Spleen (tissue), 7 donors: ENCODE measurements at regions not wholly inside any gene's neighbourhood (a gene's known extent, or its start where the extent isn't known, plus 50 kb on each side); places are given as distances from the start of the nearest gene placed in this dataset.

Experiments
- CTCF ChIP-seq, 11 experiments: fragments of 200-600 bp in 7 of 11; fragments of 450-650 bp in 4 of 11; sonication (generic) in 4 of 11; IDR thresholded peaks in 8 of 11; conservative IDR thresholded peaks in 3 of 11; 1 replicate in 7 of 11; 2 replicates in 4 of 11; pipeline versions ENCODE4 v1.4.0 to v1.8.0; 2016 to 2021; ENCODE audit warnings: antibody characterized with exemption in 11 of 11, inconsistent platforms in 4 of 11, mild to moderate bottlenecking in 1 of 11
- POLR2A ChIP-seq, 3 donors: fragments of 450-650 bp; IDR thresholded peaks; one replicate each; pipeline ENCODE4 v1.5.1; 2017; ENCODE audit warnings: antibody characterized with exemption in 3 of 3, mild to moderate bottlenecking in 1 of 3
- POLR2AphosphoS5 ChIP-seq, 3 donors: sonication (generic); formaldehyde crosslinking; IDR thresholded peaks; one replicate each; pipeline ENCODE4 v1.5.1; 2017; ENCODE audit warnings: antibody characterized with exemption in 3 of 3
- donor health status: DM: no; HTN: no; CAD: no; lungs with moderate emphysema.
- donor health status: DM: no; HTN: no; CAD: no.
- donor health status: DM: no; HTN: no; CAD: no.

DNA sequence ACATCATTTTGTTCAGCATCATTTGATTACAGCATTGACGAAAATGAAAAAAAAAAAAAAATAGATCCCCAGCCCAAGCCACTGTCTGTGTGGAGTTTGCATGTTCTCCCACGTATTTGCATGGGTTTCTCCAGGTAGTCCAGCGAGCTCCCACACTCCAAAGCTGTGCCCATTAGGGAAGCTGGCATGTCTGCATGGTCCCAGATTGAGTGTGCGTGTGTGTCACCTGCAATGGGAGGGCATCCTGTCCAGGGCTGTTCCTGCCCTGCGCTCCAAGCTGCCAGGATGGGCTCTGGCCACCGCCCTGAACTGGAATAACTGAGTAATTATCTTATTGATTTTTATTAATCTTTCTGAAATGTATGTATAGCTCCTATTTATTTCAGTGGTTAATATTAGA, 88.6 kb downstream of the KLF12 start:
- TF ChIP-seq CTCF (IDR thresholded peaks at IDR 0.05 in 8 of 11, conservative IDR thresholded peaks at IDR 0.05 in 3 of 11) (no peak), POLR2AphosphoS5 (IDR thresholded peaks at IDR 0.05) (no peak), POLR2A (IDR thresholded peaks at IDR 0.05) (no peak)
